GM23338 (cell line): ENCODE measurements at regions not wholly inside any gene's neighbourhood (a gene's known extent, or its start where the extent isn't known, plus 50 kb on each side); places are given as distances from the start of the nearest gene placed in this dataset.

Experiments
- ATAC-seq: fragments of 200-7000 bp; cut with Tn5 transposase; 3 replicates; pipeline ENCODE4 v1.9.1; 2020
- DNase-seq: peaks from one replicate; pipeline ENCODE4 v3.0.0-alpha.2; 2015; ENCODE audit warnings: low spot score
- H2AFZ ChIP-seq: fragments of 200-600 bp; sonication (generic); 2 replicates; pipeline ENCODE4 v1.8.0; 2016; ENCODE audit warnings: antibody characterized with exemption, mild to moderate bottlenecking, moderate library complexity
- H3F3A ChIP-seq: fragments of 200-600 bp; sonication (generic); replicated peaks from 2 replicates; pipeline ENCODE4 v1.8.0; 2017; ENCODE audit warnings: antibody characterized with exemption, mixed run types, low read depth
- H3K27ac ChIP-seq: fragments of 200-600 bp; sonication (generic); 2 replicates; pipeline ENCODE4 v1.6.1; 2016; ENCODE audit warnings: low read depth
- H3K27me3 ChIP-seq: fragments of 200-600 bp; sonication (generic); 2 replicates; pipeline ENCODE4 v1.8.0; 2016; ENCODE audit warnings: mild to moderate bottlenecking, mixed run types, moderate library complexity; ENCODE audit not compliant: insufficient read depth
- H3K36me3 ChIP-seq: fragments of 200-600 bp; sonication (generic); 2 replicates; pipeline ENCODE4 v1.8.0; 2016; ENCODE audit warnings: mild to moderate bottlenecking; ENCODE audit not compliant: insufficient read depth
- H3K4me1 ChIP-seq: fragments of 200-600 bp; sonication (generic); 2 replicates; pipeline ENCODE4 v1.8.0; 2016; ENCODE audit warnings: mild to moderate bottlenecking, moderate library complexity; ENCODE audit not compliant: insufficient read depth
- H3K4me2 ChIP-seq: fragments of 200-600 bp; sonication (generic); 2 replicates; pipeline ENCODE4 v1.7.1; 2017; ENCODE audit warnings: mixed run types
- H3K4me3 ChIP-seq: fragments of 200-600 bp; sonication (generic); 2 replicates; pipeline ENCODE4 v1.6.1; 2016; ENCODE audit warnings: mixed run types
- H3K79me2 ChIP-seq: fragments of 200-600 bp; sonication (generic); replicated peaks from 2 replicates; pipeline ENCODE4 v1.8.0; 2017; ENCODE audit warnings: mild to moderate bottlenecking; ENCODE audit not compliant: insufficient read depth
- H3K9me2 ChIP-seq: fragments of 200-600 bp; sonication (generic); 2 replicates; pipeline ENCODE4 v1.8.0; 2017; ENCODE audit not compliant: insufficient read depth
- H4K20me1 ChIP-seq: fragments of 200-600 bp; sonication (generic); replicated peaks from 2 replicates; pipeline ENCODE4 v1.8.0; 2017; ENCODE audit warnings: mild to moderate bottlenecking; ENCODE audit not compliant: insufficient read depth
- H3K27ac Mint-ChIP-seq: 2 replicates; pipeline ENCODE4 v1.8.0; 2020; ENCODE audit warnings: inconsistent platforms, mild to moderate bottlenecking, moderate library complexity, mixed read lengths
- H3K27me3 Mint-ChIP-seq: 3 replicates; pipeline ENCODE4 v1.8.0; 2022; ENCODE audit warnings: low read depth, mild to moderate bottlenecking, moderate library complexity, mixed read lengths, inconsistent platforms; ENCODE audit not compliant: insufficient read depth, poor library complexity
- H3K36me3 Mint-ChIP-seq: 3 replicates; pipeline ENCODE4 v1.8.0; 2021; ENCODE audit warnings: low read depth, mild to moderate bottlenecking, inconsistent platforms, moderate library complexity, mixed read lengths
- H3K4me1 Mint-ChIP-seq: 3 replicates; pipeline ENCODE4 v1.8.0; 2020; ENCODE audit warnings: mild to moderate bottlenecking, inconsistent platforms, mixed read lengths
- H3K4me3 Mint-ChIP-seq: 3 replicates; pipeline ENCODE4 v1.8.0; 2021; ENCODE audit warnings: moderate library complexity, mild to moderate bottlenecking, inconsistent platforms, mixed read lengths
- H3K9me3 Mint-ChIP-seq: 3 replicates; pipeline ENCODE4 v1.8.0; 2020; ENCODE audit warnings: moderate library complexity, mild to moderate bottlenecking, inconsistent platforms, mixed read lengths
- CREB1 ChIP-seq: fragments of 250-450 bp; sonication (Bioruptor Pico); IDR thresholded peaks from 2 replicates; pipeline ENCODE4 v1.5.0; 2020; ENCODE audit warnings: low read depth, mild to moderate bottlenecking, moderate library complexity
- CTCF ChIP-seq, 2 experiments: fragments of 200-600 bp in 1 of 2; sonication (generic) in 1 of 2; conservative IDR thresholded peaks; 2 replicates each; pipeline versions ENCODE4 v1.5.1 to v1.6.1; 2016 to 2017; ENCODE audit warnings: antibody characterized with exemption in 2 of 2, low read depth in 2 of 2, mild to moderate bottlenecking in 2 of 2, moderate library complexity in 1 of 2
- ETS1 ChIP-seq: IDR thresholded peaks from 2 replicates; pipeline ENCODE4 v1.6.1; 2016; ENCODE audit warnings: antibody characterized with exemption
- EZH2 ChIP-seq: fragments of 200-600 bp; sonication (generic); IDR thresholded peaks from one replicate; pipeline ENCODE4 v1.8.0; 2017; ENCODE audit warnings: antibody characterized with exemption, mild to moderate bottlenecking, low read depth; ENCODE audit not compliant: unreplicated experiment
- EZH2phosphoT487 ChIP-seq: fragments of 200-600 bp; sonication (generic); IDR thresholded peaks from one replicate; pipeline ENCODE4 v1.8.1; 2018; ENCODE audit warnings: antibody characterized with exemption; ENCODE audit not compliant: unreplicated experiment
- JUNB ChIP-seq: IDR thresholded peaks from one replicate; pipeline ENCODE4 v1.6.1; 2016; ENCODE audit warnings: antibody characterized with exemption; ENCODE audit not compliant: unreplicated experiment
- NANOG ChIP-seq: IDR thresholded peaks from 2 replicates; pipeline ENCODE4 v1.6.1; 2016; ENCODE audit warnings: antibody characterized with exemption, borderline replicate concordance
- POLR2AphosphoS5 ChIP-seq: IDR thresholded peaks from 2 replicates; pipeline ENCODE4 v1.6.1; 2016; ENCODE audit warnings: antibody characterized with exemption, low read depth
- STAT1 ChIP-seq: IDR thresholded peaks from one replicate; pipeline ENCODE4 v1.6.1; 2016; ENCODE audit warnings: antibody characterized with exemption; ENCODE audit not compliant: unreplicated experiment
- ZNF114 ChIP-seq: fragments of 250-450 bp; sonication (Bioruptor Pico); IDR thresholded peaks from 2 replicates; pipeline ENCODE4 v1.5.0; 2020; ENCODE audit warnings: mild to moderate bottlenecking, moderate library complexity
- ZNF331 ChIP-seq: fragments of 250-450 bp; sonication (Bioruptor Pico); IDR thresholded peaks from 2 replicates; pipeline ENCODE4 v1.5.0; 2020; ENCODE audit warnings: low read depth, mild to moderate bottlenecking, moderate library complexity
- ZNF462 ChIP-seq: fragments of 250-450 bp; sonication (Bioruptor Pico); IDR thresholded peaks from 2 replicates; pipeline ENCODE4 v1.5.0; 2020; ENCODE audit warnings: mild to moderate bottlenecking, moderate library complexity

- TF ChIP-seq POLR2AphosphoS5 (no peak), JUNB (no peak), CTCF (conservative IDR thresholded peaks at IDR 0.05; ENCODE audit: low read depth in 2 of 2) (no peak), ZNF114 (CRISPR knock-in tag) (no peak)
Observed at GRCh38 chr20:52724541-52724940, 247.6 kb upstream of the TSHZ2 start (continued).

GRCh38 chr20:52722926-52723688 lies 249.1 kb upstream of the TSHZ2 start:
- H3K9me3 Mint-ChIP-seq: no peaks in the 10 kb centered on the region
- Histone ChIP-seq H3K4me3 (no peak overlapping the region), H4K20me1 (no peaks in the 10 kb centered on the region), H3K36me3 (no peaks in the 10 kb centered on the region), H3F3A (no peaks in the 10 kb centered on the region), H3K27ac (no peak overlapping the region), H3K27me3 (no peaks in the 10 kb centered on the region), H3K4me2 (no peak overlapping the region), H3K4me1 (no peaks in the 10 kb centered on the region), H3K79me2 (no peaks in the 10 kb centered on the region), H3K9me2 (no peaks in the 10 kb centered on the region), H2AFZ (no peak overlapping the region)
- no peak overlapping the region for H3K4me3 Mint-ChIP-seq
- H3K27me3 Mint-ChIP-seq: no peaks in the 10 kb centered on the region
- H3K4me1 Mint-ChIP-seq: peaks cover 4% of the 10 kb centered on the region; the same call in 1 of the 3 replicates
- peaks cover 4% of the 10 kb centered on the region; the same call in 1 of the 3 replicates for H3K36me3 Mint-ChIP-seq
- DNase-seq (no peak), ATAC-seq (no peak)
- no peak overlapping the region for H3K27ac Mint-ChIP-seq
- TF ChIP-seq ZNF114 (CRISPR knock-in tag): no peak
- no peak for TF ChIP-seq CREB1 (CRISPR knock-in tag)
- no peak for TF ChIP-seq ZNF462
- no peak for TF ChIP-seq POLR2AphosphoS5
- TF ChIP-seq JUNB: no peak
- TF ChIP-seq ETS1: no peak
- no peak for TF ChIP-seq EZH2phosphoT487
- TF ChIP-seq ZNF331: no peak
- TF ChIP-seq CTCF (conservative IDR thresholded peaks at IDR 0.05; ENCODE audit: low read depth in 2 of 2): no peak
- TF ChIP-seq NANOG: no peak
- TF ChIP-seq STAT1: no peak
- TF ChIP-seq EZH2: no peak
